K562 (cell line): ENCODE measurements at regions not wholly inside any gene's neighbourhood (a gene's known extent, or its start where the extent isn't known, plus 50 kb on each side); places are given as distances from the start of the nearest gene placed in this dataset.

ENCODE experiments used
- ATAC-seq: fragments of 200-7000 bp; cut with Tn5 transposase; 3 replicates; pipeline ENCODE4 v1.9.1; 2020; ENCODE audit warnings: moderate library complexity
- BruUV-seq: library from RNA; stranded (reverse); fragments of 400-500 nt; replicated peaks from 2 replicates; lab custom pipeline; 2021; lab: Mats Ljungman, UMichigan
- CTCF ChIA-PET: fragments of 300-600 bp; formaldehyde crosslinking; extraction: SDS; loops from one replicate; lab custom pipeline; 2021; ENCODE audit warnings: low intra/inter-chr PET ratio; lab: Yijun Ruan, JAX
- POLR2A ChIA-PET: fragments of 300-600, 350-650 bp; sonication (Branson Sonifier 250); formaldehyde crosslinking; extraction: SDS; loops from one replicate; lab custom pipeline; 2021; ENCODE audit warnings: antibody characterized with exemption, inconsistent platforms; lab: Yijun Ruan, JAX
- DNase-seq, 4 experiments: peaks; one replicate each; pipeline versions ENCODE4 v3.0.0 to v3.0.0-alpha.2; 2011 to 2018; ENCODE audit warnings: low spot score in 3 of 4, mixed read lengths in 3 of 4; ENCODE audit errors: extremely low read depth in 1 of 4
- FAIRE-seq: peaks from 2 replicates; lab custom pipeline; 2011; peaks lifted over from hg19 to GRCh38; lab: Jason Lieb, UNC
- H2AFZ ChIP-seq: 2 replicates; pipeline ENCODE4 v1.6.0; 2011; ENCODE audit warnings: low read depth, low read length, control low read depth, inconsistent platforms
- H3K27ac ChIP-seq: fragments of 200-600 bp; 3 replicates; pipeline ENCODE4 v1.8.0; 2011; ENCODE audit warnings: low read depth, mild to moderate bottlenecking, control low read depth, inconsistent platforms, low read length, moderate library complexity, mixed read lengths; ENCODE audit errors: extremely low read depth
- H3K27me3 ChIP-seq, 2 experiments: fragments of 300-600 bp in 1 of 2; 2 replicates in 1 of 2; 3 replicates in 1 of 2; pipeline versions ENCODE4 v1.6.0 to v1.8.0; 2011; ENCODE audit warnings: inconsistent platforms in 2 of 2, low read length in 2 of 2, mild to moderate bottlenecking in 1 of 2, mixed read lengths in 1 of 2, moderate library complexity in 1 of 2; ENCODE audit not compliant: control insufficient read depth in 2 of 2, insufficient read depth in 2 of 2
- H3K36me3 ChIP-seq: fragments of 300-600 bp; 3 replicates; pipeline ENCODE4 v1.8.0; 2011; ENCODE audit warnings: mild to moderate bottlenecking, low read length, inconsistent platforms; ENCODE audit not compliant: control insufficient read depth, insufficient read depth
- H3K4me1 ChIP-seq, 2 experiments: fragments of 200-600 bp in 1 of 2; replicated peaks in 1 of 2; 2 replicates in 1 of 2; 3 replicates in 1 of 2; pipeline versions ENCODE4 v1.5.1 to v1.8.0; 2011; ENCODE audit warnings: inconsistent platforms in 2 of 2, low read length in 2 of 2, mild to moderate bottlenecking in 1 of 2, mixed read lengths in 1 of 2, moderate library complexity in 1 of 2; ENCODE audit not compliant: control insufficient read depth in 2 of 2, insufficient read depth in 2 of 2
- H3K4me2 ChIP-seq: 2 replicates; pipeline ENCODE4 v1.6.1; 2011; ENCODE audit warnings: low read length, control low read depth, inconsistent platforms, mixed read lengths; ENCODE audit not compliant: insufficient read depth
- H3K4me3 ChIP-seq: fragments of 200-600 bp; sonication (generic), shearing (Covaris generic); 2 replicates; pipeline ENCODE4 v1.5.1; 2016; ENCODE audit warnings: control low read depth, inconsistent platforms
- H3K79me2 ChIP-seq: fragments of 200-600 bp; 3 replicates; pipeline ENCODE4 v1.8.0; 2011; ENCODE audit warnings: low read length, inconsistent platforms; ENCODE audit not compliant: control insufficient read depth, insufficient read depth
- H3K9ac ChIP-seq, 2 experiments: 2 replicates each; pipeline versions ENCODE4 v1.6.0 to v1.6.1; 2011; ENCODE audit warnings: low read depth in 2 of 2, low read length in 2 of 2, control low read depth in 1 of 2, inconsistent platforms in 1 of 2, mild to moderate bottlenecking in 1 of 2, mixed read lengths in 1 of 2; ENCODE audit not compliant: insufficient read depth in 1 of 2
- H3K9me1 ChIP-seq: one replicate; pipeline ENCODE4 v1.6.0; 2011; ENCODE audit warnings: inconsistent platforms, mild to moderate bottlenecking, low read length, moderate library complexity; ENCODE audit not compliant: control insufficient read depth, insufficient read depth
- H3K9me3 ChIP-seq: replicated peaks from 2 replicates; pipeline ENCODE4 v1.5.1; 2011; ENCODE audit warnings: low read depth, low read length, inconsistent platforms; ENCODE audit not compliant: control insufficient read depth, insufficient read depth
- H4K20me1 ChIP-seq: replicated peaks from 2 replicates; pipeline ENCODE4 v1.6.1; 2011; ENCODE audit warnings: low read length, inconsistent platforms, mixed read lengths; ENCODE audit not compliant: control insufficient read depth, insufficient read depth
- COPS2 ChIP-seq: fragments of 450-650 bp; conservative IDR thresholded peaks from 2 replicates; pipeline ENCODE4 v1.6.1; 2016; ENCODE audit warnings: mild to moderate bottlenecking, moderate library complexity
- DDX20 ChIP-seq: fragments of 450-650 bp; IDR thresholded peaks from 2 replicates; pipeline ENCODE4 v1.6.1; 2016; ENCODE audit warnings: missing genetic modification characterization, low read depth, mild to moderate bottlenecking, missing compliant biosample characterization, moderate library complexity
- FOS ChIP-seq: IDR thresholded peaks from 3 replicates; pipeline ENCODE4 v1.6.1; 2011; ENCODE audit not compliant: insufficient read length; ENCODE audit errors: extremely low read depth
- GABPB1 ChIP-seq: sonication (generic); formaldehyde crosslinking; IDR thresholded peaks from 2 replicates; pipeline ENCODE4 v1.8.0; 2022; ENCODE audit warnings: mild to moderate bottlenecking, missing genetic modification reagents
- HNRNPK ChIP-seq: fragments of 200-400 bp; formaldehyde crosslinking; IDR thresholded peaks from one replicate; pipeline ENCODE4 v1.6.1; 2018; ENCODE audit warnings: mild to moderate bottlenecking, low read depth, low read length; ENCODE audit not compliant: poor library complexity, severe bottlenecking
- NFE2 ChIP-seq: IDR thresholded peaks from 2 replicates; pipeline ENCODE4 v1.6.1; 2014; ENCODE audit warnings: antibody characterized with exemption, low read depth
- SIN3B ChIP-seq: fragments of 450-650 bp; IDR thresholded peaks from 2 replicates; pipeline ENCODE4 v1.6.1; 2017; ENCODE audit warnings: low read depth, mild to moderate bottlenecking, moderate library complexity
- TCF7L2 ChIP-seq: fragments of 150-350 bp; IDR thresholded peaks from 2 replicates; pipeline ENCODE4 v1.6.1; 2016; ENCODE audit warnings: low read depth, mild to moderate bottlenecking, low read length, moderate library complexity
- ZNF143 ChIP-seq: sonication (generic); formaldehyde crosslinking; IDR thresholded peaks from 2 replicates; pipeline ENCODE4 v1.9.0; 2022; ENCODE audit warnings: mild to moderate bottlenecking, missing genetic modification reagents
- ZNF184 ChIP-seq: sonication (generic); formaldehyde crosslinking; IDR thresholded peaks from 2 replicates; pipeline ENCODE4 v1.5.0; 2020; ENCODE audit warnings: missing genetic modification reagents
- ZNF551 ChIP-seq: fragments of 250-450 bp; sonication (Bioruptor Pico); IDR thresholded peaks from 2 replicates; pipeline ENCODE4 v1.5.0; 2021; ENCODE audit warnings: mild to moderate bottlenecking, moderate library complexity
- WGBS: fragments of 100-300 bp; shearing (Covaris generic); methylation state at CpG from one replicate; pipeline ENCODE4 v1.1.6; 2016; ENCODE audit warnings: low coverage, mixed read lengths; ENCODE audit not compliant: insufficient coverage; ENCODE audit errors: missing lambda C conversion rate; 5-methylcytosine and 5-hydroxymethylcytosine counted together
- in situ Hi-C: fragments of 300-500 bp; cut with MboI; formaldehyde crosslinking; loops from 4 replicates; pipeline ENCODE4 v1.15.0; 2018; ENCODE audit warnings: inconsistent platforms, mixed read lengths
- intact Hi-C: fragments of 100-400 bp; cut with micrococcal nuclease; formaldehyde crosslinking; loops from 2 replicates; pipeline ENCODE4 v1.14.2; 2022
- TF ChIP-seq, protein P1 (sequence below): fragments of 250-450 bp; sonication (Bioruptor Pico); IDR thresholded peaks from 2 replicates; pipeline ENCODE4 v1.5.0; 2022; ENCODE audit warnings: mild to moderate bottlenecking
- TF ChIP-seq, protein P2 (sequence below): IDR thresholded peaks from 2 replicates; pipeline ENCODE4 v1.6.1; 2011; ENCODE audit not compliant: insufficient read length; ENCODE audit errors: extremely low read depth
- TF ChIP-seq, protein P3 (sequence below): fragments of 450-650 bp; formaldehyde crosslinking; IDR thresholded peaks from 2 replicates; pipeline ENCODE4 v1.4.0; 2020; ENCODE audit warnings: mild to moderate bottlenecking
- TF ChIP-seq, protein P4 (sequence below), 2 experiments: IDR thresholded peaks; 2 replicates each; pipeline ENCODE4 v1.6.1; 2011; ENCODE audit warnings: borderline replicate concordance in 1 of 2, control low read depth in 1 of 2, low read depth in 1 of 2, low read length in 1 of 2, mild to moderate bottlenecking in 1 of 2, mixed read lengths in 1 of 2, moderate library complexity in 1 of 2; ENCODE audit not compliant: insufficient read depth in 1 of 2, insufficient read length in 1 of 2, poor library complexity in 1 of 2, severe bottlenecking in 1 of 2; ENCODE audit errors: extremely low read depth in 1 of 2

DNA sequence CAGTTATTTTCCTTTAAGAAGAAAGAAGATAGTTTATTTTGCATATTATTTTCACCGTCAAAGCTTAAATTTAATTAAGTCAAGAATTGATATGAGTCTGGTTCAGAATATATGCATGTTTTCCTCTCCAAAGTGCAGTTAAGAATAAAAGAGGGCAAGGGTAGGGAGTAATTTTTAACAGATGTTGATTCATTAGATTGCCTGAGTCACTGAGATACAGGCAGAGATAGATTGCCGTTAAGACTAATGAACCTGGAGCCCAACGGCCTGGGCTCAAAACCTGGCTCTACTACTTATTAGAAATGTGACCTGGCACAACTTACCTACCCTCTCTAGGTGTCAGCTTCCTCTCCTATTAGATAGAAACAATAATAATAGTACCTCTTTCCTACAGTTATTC, 1037.4 kb upstream of the PABPC4L start:
- TF ChIP-seq, protein P1, sequence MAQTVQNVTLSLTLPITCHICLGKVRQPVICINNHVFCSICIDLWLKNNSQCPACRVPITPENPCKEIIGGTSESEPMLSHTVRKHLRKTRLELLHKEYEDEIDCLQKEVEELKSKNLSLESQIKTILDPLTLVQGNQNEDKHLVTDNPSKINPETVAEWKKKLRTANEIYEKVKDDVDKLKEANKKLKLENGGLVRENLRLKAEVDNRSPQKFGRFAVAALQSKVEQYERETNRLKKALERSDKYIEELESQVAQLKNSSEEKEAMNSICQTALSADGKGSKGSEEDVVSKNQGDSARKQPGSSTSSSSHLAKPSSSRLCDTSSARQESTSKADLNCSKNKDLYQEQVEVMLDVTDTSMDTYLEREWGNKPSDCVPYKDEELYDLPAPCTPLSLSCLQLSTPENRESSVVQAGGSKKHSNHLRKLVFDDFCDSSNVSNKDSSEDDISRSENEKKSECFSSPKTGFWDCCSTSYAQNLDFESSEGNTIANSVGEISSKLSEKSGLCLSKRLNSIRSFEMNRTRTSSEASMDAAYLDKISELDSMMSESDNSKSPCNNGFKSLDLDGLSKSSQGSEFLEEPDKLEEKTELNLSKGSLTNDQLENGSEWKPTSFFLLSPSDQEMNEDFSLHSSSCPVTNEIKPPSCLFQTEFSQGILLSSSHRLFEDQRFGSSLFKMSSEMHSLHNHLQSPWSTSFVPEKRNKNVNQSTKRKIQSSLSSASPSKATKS (CRISPR knock-in tag) = no peak
- TF ChIP-seq NFE2 (no peak), GABPB1 (CRISPR knock-in tag) (no peak), ZNF143 (CRISPR knock-in tag) (no peak), ZNF184 (no peak), FOS (no peak), TCF7L2 (no peak), HNRNPK (no peak), SIN3B (no peak), COPS2 (no peak), DDX20 (tag) (no peak), ZNF551 (CRISPR knock-in tag) (no peak)
- TF ChIP-seq, protein P2, sequence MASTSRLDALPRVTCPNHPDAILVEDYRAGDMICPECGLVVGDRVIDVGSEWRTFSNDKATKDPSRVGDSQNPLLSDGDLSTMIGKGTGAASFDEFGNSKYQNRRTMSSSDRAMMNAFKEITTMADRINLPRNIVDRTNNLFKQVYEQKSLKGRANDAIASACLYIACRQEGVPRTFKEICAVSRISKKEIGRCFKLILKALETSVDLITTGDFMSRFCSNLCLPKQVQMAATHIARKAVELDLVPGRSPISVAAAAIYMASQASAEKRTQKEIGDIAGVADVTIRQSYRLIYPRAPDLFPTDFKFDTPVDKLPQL = no peak
- TF ChIP-seq, protein P3, sequence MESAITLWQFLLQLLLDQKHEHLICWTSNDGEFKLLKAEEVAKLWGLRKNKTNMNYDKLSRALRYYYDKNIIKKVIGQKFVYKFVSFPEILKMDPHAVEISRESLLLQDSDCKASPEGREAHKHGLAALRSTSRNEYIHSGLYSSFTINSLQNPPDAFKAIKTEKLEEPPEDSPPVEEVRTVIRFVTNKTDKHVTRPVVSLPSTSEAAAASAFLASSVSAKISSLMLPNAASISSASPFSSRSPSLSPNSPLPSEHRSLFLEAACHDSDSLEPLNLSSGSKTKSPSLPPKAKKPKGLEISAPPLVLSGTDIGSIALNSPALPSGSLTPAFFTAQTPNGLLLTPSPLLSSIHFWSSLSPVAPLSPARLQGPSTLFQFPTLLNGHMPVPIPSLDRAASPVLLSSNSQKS (CRISPR knock-in tag) = no peak
- TF ChIP-seq, protein P4, sequence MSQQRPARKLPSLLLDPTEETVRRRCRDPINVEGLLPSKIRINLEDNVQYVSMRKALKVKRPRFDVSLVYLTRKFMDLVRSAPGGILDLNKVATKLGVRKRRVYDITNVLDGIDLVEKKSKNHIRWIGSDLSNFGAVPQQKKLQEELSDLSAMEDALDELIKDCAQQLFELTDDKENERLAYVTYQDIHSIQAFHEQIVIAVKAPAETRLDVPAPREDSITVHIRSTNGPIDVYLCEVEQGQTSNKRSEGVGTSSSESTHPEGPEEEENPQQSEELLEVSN (IDR thresholded peaks at IDR 0.05; ENCODE audit: borderline replicate concordance in 1 of 2, extremely low read depth in 1 of 2, insufficient read depth in 1 of 2, insufficient read length in 1 of 2, low read depth in 1 of 2, low read length in 1 of 2, poor library complexity in 1 of 2, severe bottlenecking in 1 of 2) = no peak
- no peak for FAIRE-seq
- H4K20me1 ChIP-seq = no peaks in the 10 kb centered on the region
- DNase-seq = no peak
- no peak overlapping the region for H3K4me3 ChIP-seq
- intact Hi-C loops (no loop called here), in situ Hi-C loops (no loop called here)
- H2AFZ ChIP-seq = no peak overlapping the region
- no peak for ATAC-seq
- WGBS = 0% methylated on average over 3 of the region's 3 CpGs
- H3K9ac ChIP-seq = no peak overlapping the region
- POLR2A ChIA-PET = no interaction called here
- no peaks in the 10 kb centered on the region for H3K9me1 ChIP-seq
- CTCF ChIA-PET = no interaction called here
- H3K4me2 ChIP-seq = no peak overlapping the region
- no peak overlapping the region for H3K27ac ChIP-seq
- H3K79me2 ChIP-seq = no peaks in the 10 kb centered on the region
- no peaks in the 10 kb centered on the region for H3K4me1 ChIP-seq
- no TSS peak for BruUV-seq
- no peaks in the 10 kb centered on the region for H3K36me3 ChIP-seq
- H3K27me3 ChIP-seq = no peaks in the 10 kb centered on the region
- no peaks in the 10 kb centered on the region for H3K9me3 ChIP-seq
